ENCODE measurements at regions not wholly inside any gene's neighbourhood (a gene's known extent, or its start where the extent isn't known, plus 50 kb on each side); places are given as distances from the start of the nearest gene placed in this dataset.

GRCh38 chr10:130377986-130378540 lies 241.9 kb downstream of the GLRX3 start:
- Mint-ChIP-seq H3K4me1 (no peaks in the 10 kb centered on the region), H3K36me3 (no peaks in the 10 kb centered on the region)

GRCh38 chr10:130378556-130379400 lies 242.6 kb downstream of the GLRX3 start:
- Mint-ChIP-seq H3K27ac (no peak overlapping the region), H3K4me1 (no peaks in the 10 kb centered on the region), H3K4me3 (no peak overlapping the region), H3K36me3 (no peaks in the 10 kb centered on the region), H3K9me3 (peaks cover 0 to 5% (median 0%) of the 10 kb centered on the region in 6 donors), H3K27me3 (ENCODE audit: low read depth in 3 of 3) (peaks cover 0 to 9% (median 3%) of the 10 kb centered on the region in 3 donors)
- no peak for DNase-seq

More at GRCh38 chr10:130377986-130378540, 241.9 kb downstream of the GLRX3 start:
- peaks cover 0 to 4% (median 0%) of the 10 kb centered on the region in 6 donors for H3K9me3 Mint-ChIP-seq
- H3K27me3 Mint-ChIP-seq (ENCODE audit: low read depth in 3 of 3): peaks cover 0 to 9% (median 3%) of the 10 kb centered on the region in 3 donors
- DNase-seq: no peak
- no peak overlapping the region for H3K4me3 Mint-ChIP-seq
- H3K27ac Mint-ChIP-seq: no peak overlapping the region

- H3K27me3 Mint-ChIP-seq (ENCODE audit: low read depth in 3 of 3): peaks cover 0 to 13% (median 7%) of the 10 kb centered on the region in 3 donors
- no peaks in the 10 kb centered on the region for H3K4me1 Mint-ChIP-seq
- no peak overlapping the region for H3K27ac Mint-ChIP-seq
- DNase-seq: no peak
- peaks cover 0 to 12% (median 3%) of the 10 kb centered on the region in 6 donors for H3K9me3 Mint-ChIP-seq
- peaks cover 0 to 5% (median 0%) of the 10 kb centered on the region in 3 donors for H3K36me3 Mint-ChIP-seq
- H3K4me3 Mint-ChIP-seq: no peak overlapping the region
Measured at GRCh38 chr10:130380056-130380455, 243.9 kb downstream of the GLRX3 start.

- peaks cover 0 to 18% (median 6%) of the 10 kb centered on the region in 6 donors for H3K9me3 Mint-ChIP-seq
- no peaks in the 10 kb centered on the region for H3K4me1 Mint-ChIP-seq
- no peak overlapping the region for H3K27ac Mint-ChIP-seq
- no peak for DNase-seq
- H3K4me3 Mint-ChIP-seq: no peak overlapping the region
- H3K27me3 Mint-ChIP-seq (ENCODE audit: low read depth in 3 of 3): peaks cover 0 to 13% (median 7%) of the 10 kb centered on the region in 3 donors
- peaks cover 0 to 5% (median 0%) of the 10 kb centered on the region in 3 donors for H3K36me3 Mint-ChIP-seq
Measured at GRCh38 chr10:130382031-130382430, 245.8 kb downstream of the GLRX3 start.

GRCh38 chr10:130387936-130388580 lies 251.9 kb downstream of the GLRX3 start:
- Mint-ChIP-seq H3K36me3 (peaks cover 0 to 9% (median 0%) of the 10 kb centered on the region in 3 donors), H3K4me1 (no peaks in the 10 kb centered on the region)

GRCh38 chr10:130388746-130389145 lies 252.6 kb downstream of the GLRX3 start:
- DNase-seq: no peak
- Mint-ChIP-seq H3K9me3 (peaks cover 0 to 22% (median 10%) of the 10 kb centered on the region in 6 donors), H3K36me3 (peaks cover 0 to 9% (median 0%) of the 10 kb centered on the region in 3 donors), H3K4me1 (no peaks in the 10 kb centered on the region), H3K27ac (no peak overlapping the region), H3K27me3 (ENCODE audit: low read depth in 3 of 3) (peaks cover 1 to 9% (median 5%) of the 10 kb centered on the region in 3 donors), H3K4me3 (no peak overlapping the region)

More at GRCh38 chr10:130387936-130388580, 251.9 kb downstream of the GLRX3 start:
- H3K9me3 Mint-ChIP-seq: peaks cover 0 to 22% (median 13%) of the 10 kb centered on the region in 6 donors
- peaks cover 1 to 9% (median 3%) of the 10 kb centered on the region in 3 donors for H3K27me3 Mint-ChIP-seq (ENCODE audit: low read depth in 3 of 3)
- no peak overlapping the region for H3K4me3 Mint-ChIP-seq
- DNase-seq: no peak
- H3K27ac Mint-ChIP-seq: no peak overlapping the region

- Mint-ChIP-seq H3K9me3 (peaks cover 0 to 19% (median 9%) of the 10 kb centered on the region in 6 donors), H3K4me1 (no peaks in the 10 kb centered on the region), H3K36me3 (peaks cover 0 to 4% (median 0%) of the 10 kb centered on the region in 3 donors), H3K4me3 (no peak overlapping the region), H3K27me3 (ENCODE audit: low read depth in 3 of 3) (peaks cover 1 to 5% (median 3%) of the 10 kb centered on the region in 3 donors), H3K27ac (no peak overlapping the region)
- DNase-seq: no peak
Measured at GRCh38 chr10:130389906-130390305, 253.7 kb downstream of the GLRX3 start.

GRCh38 chr10:130392031-130392430 lies 255.8 kb downstream of the GLRX3 start:
- Mint-ChIP-seq H3K27me3 (ENCODE audit: low read depth in 3 of 3) (peaks cover 1 to 5% (median 3%) of the 10 kb centered on the region in 3 donors), H3K27ac (no peak overlapping the region), H3K36me3 (peaks cover 0 to 7% (median 0%) of the 10 kb centered on the region in 3 donors), H3K4me3 (no peak overlapping the region), H3K9me3 (peaks cover 5 to 22% (median 14%) of the 10 kb centered on the region in 6 donors), H3K4me1 (no peaks in the 10 kb centered on the region)
- DNase-seq: no peak

GRCh38 chr10:130393342-130393741 lies 257.2 kb downstream of the GLRX3 start:
- H3K27ac Mint-ChIP-seq: no peak overlapping the region
- H3K9me3 Mint-ChIP-seq: peaks cover 5 to 21% (median 12%) of the 10 kb centered on the region in 6 donors
- peaks cover 1 to 5% (median 3%) of the 10 kb centered on the region in 3 donors for H3K27me3 Mint-ChIP-seq (ENCODE audit: low read depth in 3 of 3)
- no peak for DNase-seq
- H3K4me1 Mint-ChIP-seq: no peaks in the 10 kb centered on the region
- H3K4me3 Mint-ChIP-seq: no peak overlapping the region
- H3K36me3 Mint-ChIP-seq: peaks cover 0 to 3% (median 0%) of the 10 kb centered on the region in 3 donors

GRCh38 chr10:130394832-130395231 lies 258.6 kb downstream of the GLRX3 start:
- peaks cover 3 to 5% (median 3%) of the 10 kb centered on the region in 3 donors for H3K27me3 Mint-ChIP-seq (ENCODE audit: low read depth in 3 of 3)
- no peak for DNase-seq
- H3K4me3 Mint-ChIP-seq: no peak overlapping the region
- H3K4me1 Mint-ChIP-seq: no peaks in the 10 kb centered on the region
- H3K27ac Mint-ChIP-seq: no peak overlapping the region
- H3K9me3 Mint-ChIP-seq: peaks cover 7 to 26% (median 12%) of the 10 kb centered on the region in 6 donors
- peaks cover 0 to 3% (median 0%) of the 10 kb centered on the region in 3 donors for H3K36me3 Mint-ChIP-seq

- Mint-ChIP-seq H3K4me1 (no peaks in the 10 kb centered on the region), H3K36me3 (peaks cover 0 to 3% (median 0%) of the 10 kb centered on the region in 3 donors), H3K27ac (no peak overlapping the region), H3K27me3 (ENCODE audit: low read depth in 3 of 3) (peaks cover 3 to 5% (median 3%) of the 10 kb centered on the region in 3 donors), H3K9me3 (peaks cover 7 to 26% (median 11%) of the 10 kb centered on the region in 6 donors), H3K4me3 (no peak overlapping the region)
- DNase-seq: no peak
Measured at GRCh38 chr10:130395248-130395936, 259.2 kb downstream of the GLRX3 start.

- Mint-ChIP-seq H3K9me3 (peaks cover 7 to 26% (median 11%) of the 10 kb centered on the region in 6 donors), H3K27ac (no peak overlapping the region), H3K27me3 (ENCODE audit: low read depth in 3 of 3) (peaks cover under 1 to 3% (median 3%) of the 10 kb centered on the region in 3 donors), H3K4me3 (no peak overlapping the region), H3K36me3 (peaks cover 0 to 3% (median 0%) of the 10 kb centered on the region in 3 donors), H3K4me1 (no peaks in the 10 kb centered on the region)
- DNase-seq: no peak
Measured at GRCh38 chr10:130396044-130396443, 259.9 kb downstream of the GLRX3 start.
